ELF-1 (cell line): ENCODE measurements at regions not wholly inside any gene's neighbourhood (a gene's known extent, or its start where the extent isn't known, plus 50 kb on each side); places are given as distances from the start of the nearest gene placed in this dataset.

ENCODE experiments used
- DNase-seq: peaks from one replicate; pipeline ENCODE4 v3.0.0-alpha.2; 2016; ENCODE audit warnings: low read depth, low spot score

- DNase-seq: no peak
These were observed 56.0 kb upstream of the CD53 start for GRCh38 chr1:110816945-110817344.

DNA sequence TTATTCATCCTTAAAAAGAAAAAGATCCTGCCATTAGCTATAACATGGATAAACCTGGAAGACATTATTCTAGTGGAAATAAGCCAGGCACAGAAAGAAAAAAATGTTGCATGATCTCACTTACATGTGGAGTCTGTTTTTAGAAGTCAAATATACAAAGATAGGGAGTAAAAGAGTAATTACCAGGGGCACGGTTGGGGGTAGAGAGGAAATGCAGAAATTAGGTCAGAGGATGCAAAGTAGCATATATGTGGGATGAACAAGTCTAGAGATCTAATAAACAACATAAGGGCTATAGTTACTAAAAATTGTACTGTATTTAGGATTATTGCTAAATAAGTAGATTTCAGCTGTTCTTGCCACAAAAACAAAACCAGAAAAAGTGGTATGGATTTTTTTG, 61.4 kb upstream of the CD53 start:
- no peak for DNase-seq

DNA sequence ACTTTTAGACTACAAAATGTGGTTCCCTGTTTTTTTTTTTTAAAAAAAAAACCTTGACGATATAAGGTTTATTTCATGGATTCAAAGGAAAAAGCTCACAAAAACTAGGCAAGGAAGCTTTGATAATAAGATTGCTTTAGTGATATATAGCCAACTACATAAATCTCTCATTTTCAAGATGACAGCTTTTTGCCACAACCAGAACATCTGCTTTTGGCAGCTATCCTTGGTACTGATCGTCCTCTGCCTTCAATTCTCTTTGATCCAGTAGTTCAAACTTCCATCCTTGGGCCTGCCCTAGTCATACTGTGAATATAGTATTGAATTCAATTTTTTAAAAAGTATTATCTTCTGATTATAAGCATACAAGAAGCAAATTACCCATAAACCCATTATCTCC, 72.9 kb upstream of the CD53 start:
- no peak for DNase-seq

- no peak for DNase-seq
These were observed 74.2 kb upstream of the CD53 start for GRCh38 chr1:110798691-110799256.

DNA sequence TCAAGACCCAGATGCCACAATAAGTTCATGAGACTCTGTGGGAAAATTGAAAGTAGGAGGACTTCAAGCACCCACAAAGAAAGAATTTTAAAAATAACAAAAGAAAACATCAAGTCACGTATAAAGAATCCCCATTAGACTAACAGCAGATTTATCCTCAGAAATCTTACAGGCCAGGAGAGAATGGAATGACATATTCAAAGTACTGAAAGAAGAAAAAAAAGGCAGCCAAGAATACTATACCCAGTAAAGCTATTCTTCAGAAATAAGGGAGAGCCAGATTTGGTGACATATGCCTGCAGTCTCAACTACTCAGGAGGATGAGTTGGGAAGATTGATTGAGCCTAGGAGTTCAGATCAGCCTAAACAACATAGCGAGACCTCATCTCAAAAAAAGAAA, 84.3 kb upstream of the CD53 start:
- no peak for DNase-seq

GRCh38 chr1:110787328-110788071, 85.4 kb upstream of the CD53 start:
- no peak for DNase-seq

DNA sequence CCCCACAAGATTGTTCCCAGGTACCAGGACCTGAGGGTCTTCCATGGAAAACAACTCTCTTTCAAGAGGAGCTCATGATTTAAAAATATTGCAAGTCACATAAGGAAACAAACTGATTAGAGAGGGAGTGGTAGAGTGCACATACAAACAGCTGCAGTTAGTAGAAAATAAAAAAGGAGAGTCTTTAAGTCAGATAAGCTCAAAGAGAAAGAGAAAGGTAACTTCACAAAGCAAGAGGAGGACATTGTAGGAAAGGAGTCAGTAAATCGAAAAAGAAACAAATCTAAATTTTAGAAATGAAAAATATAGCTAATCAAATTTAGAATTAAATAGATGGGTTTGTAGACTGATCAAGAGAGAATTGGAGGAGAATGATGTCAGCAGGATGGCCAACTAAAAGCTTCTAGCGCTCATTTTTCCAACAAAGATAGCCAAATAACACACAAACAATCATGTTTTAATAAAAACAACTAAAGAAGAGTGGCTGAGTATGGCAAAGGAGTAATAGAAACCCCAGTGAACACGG, 86.1 kb upstream of the CD53 start:
- DNase-seq: no peak

DNA sequence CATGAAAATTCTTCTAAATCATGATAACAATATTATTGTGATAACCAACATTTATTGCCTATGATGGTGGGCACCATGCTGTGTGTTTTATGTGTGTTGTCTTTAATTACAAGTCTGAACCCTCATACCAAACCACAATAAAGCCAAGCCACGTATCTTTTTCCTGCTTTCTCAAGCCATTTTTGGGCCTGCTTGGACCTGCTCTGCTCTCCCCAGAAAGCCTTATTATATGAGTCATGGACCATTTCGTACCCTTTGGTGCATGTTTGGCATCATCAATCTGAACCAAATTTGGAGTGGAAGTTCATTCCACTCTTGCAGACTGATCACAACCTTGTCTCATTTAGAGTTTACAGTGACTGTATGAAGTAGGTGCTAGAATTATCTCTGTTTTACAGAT, 87.3 kb upstream of the CD53 start:
- no peak for DNase-seq

DNA sequence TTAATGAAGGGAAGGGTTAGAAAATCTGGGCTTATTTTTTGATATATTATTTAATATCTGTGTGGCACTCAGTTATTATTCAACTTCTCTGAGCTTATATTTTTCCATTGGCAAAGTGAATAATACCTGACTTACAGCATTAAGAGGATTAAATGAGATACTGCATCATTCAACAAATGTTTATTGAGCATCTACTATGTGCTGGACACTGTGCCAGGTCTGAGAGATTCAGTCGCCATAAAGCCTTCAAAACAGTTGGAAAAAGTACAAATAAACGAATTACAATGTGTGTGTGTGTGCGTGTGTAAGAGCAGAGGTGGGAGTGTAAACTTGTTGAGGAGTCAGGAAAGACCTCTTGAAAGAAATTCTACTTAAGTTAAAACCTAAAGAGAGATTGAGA, 87.9 kb upstream of the CD53 start:
- DNase-seq: no peak

- DNase-seq: peak; percentile 76
These were observed 89.5 kb upstream of the CD53 start for GRCh38 chr1:110783292-110783918.

DNA sequence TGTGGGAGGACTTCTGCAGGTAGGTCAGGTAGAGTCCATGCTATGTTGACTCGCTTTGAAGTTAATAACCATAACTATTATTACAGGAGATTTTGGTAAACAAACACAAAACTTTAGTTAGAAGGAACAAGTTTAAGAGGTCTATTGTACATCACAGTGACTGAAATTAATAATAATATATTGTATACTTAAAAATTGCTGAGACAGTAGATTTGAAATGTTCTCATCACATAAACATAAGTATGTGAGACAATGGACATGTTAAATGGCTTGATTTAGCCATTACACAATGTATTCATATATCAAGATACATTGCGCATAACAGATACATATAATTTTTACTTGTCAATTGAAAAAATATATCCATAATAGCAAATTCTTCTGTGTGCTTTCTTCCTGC, 91.4 kb upstream of the CD53 start:
- no peak for DNase-seq

DNA sequence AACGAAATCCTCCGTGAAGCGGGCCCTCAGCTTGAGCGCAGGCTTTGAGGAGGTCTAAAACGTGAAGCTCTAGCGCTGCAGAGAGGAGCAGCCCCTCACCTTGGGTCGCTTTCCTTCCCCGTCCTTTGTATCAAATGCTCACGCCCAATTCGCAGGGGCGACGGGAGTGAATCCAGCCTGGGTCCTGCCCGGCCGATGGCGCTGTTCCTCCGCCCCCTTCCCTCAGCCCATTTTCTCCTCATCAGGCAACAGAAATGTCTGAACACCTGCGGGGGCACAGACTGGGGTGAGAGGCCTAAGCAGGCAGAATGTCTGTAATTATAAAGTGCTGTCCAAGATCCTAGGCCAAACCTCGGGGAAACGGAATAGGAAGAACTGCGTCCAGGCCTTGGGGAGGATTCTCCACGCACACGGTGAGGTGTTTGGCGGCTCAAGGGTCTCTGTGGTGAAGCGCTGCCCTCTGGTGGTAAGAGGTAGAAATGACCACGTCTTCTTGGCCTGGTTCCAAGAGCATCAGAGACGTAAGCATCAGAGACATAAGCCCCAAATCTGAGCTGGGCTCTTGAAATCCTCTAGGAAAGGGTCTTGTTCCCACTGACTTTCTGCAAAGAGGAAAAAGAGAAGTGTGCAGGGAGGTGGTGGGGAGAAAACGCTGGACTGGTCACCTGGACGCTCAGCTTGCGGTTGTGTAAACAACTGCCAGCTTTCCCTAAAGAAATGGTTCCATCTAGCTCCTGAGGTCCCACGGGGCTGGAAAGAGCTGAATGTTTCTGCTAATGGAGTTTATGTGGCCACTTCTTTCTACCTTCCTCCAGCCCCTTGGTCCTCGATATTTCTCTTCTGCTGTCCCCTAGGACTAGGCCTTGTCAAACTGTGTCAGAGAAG, 92.1 kb upstream of the CD53 start:
- DNase-seq: peak; percentile 89

- DNase-seq: no peak
These were observed 93.3 kb upstream of the CD53 start for GRCh38 chr1:110779636-110780035.

GRCh38 chr1:110778821-110779220, 94.1 kb upstream of the CD53 start:
- no peak for DNase-seq

- DNase-seq: no peak
These were observed 95.7 kb upstream of the CD53 start for GRCh38 chr1:110777228-110777627.

GRCh38 chr1:110774398-110774797, 98.5 kb upstream of the CD53 start:
- no peak for DNase-seq

DNA sequence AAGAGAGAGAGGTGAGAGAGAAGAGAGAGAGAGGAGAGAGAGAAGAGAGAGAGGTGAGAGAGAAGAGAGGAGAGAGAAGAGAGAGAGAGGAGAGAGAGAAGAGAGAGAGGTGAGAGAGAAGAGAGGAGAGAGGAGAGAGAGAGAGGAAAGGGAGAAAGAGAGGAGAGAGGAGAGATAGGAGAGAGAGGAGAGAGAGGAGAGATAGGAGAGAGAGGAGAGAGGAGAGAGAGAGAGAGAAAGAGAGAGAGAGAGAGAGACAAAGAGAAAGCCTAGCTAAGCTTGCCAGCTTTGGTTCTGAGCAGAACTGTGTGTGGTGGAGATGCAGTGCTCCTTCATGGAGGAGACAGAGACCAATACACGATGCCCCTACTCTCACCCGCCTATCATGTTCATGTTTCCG, 99.1 kb upstream of the KCNA3 start:
- no peak for DNase-seq

GRCh38 chr1:110771245-110772022, 96.7 kb upstream of the KCNA3 start:
- DNase-seq: peak; percentile 22

GRCh38 chr1:110770832-110771231, 96.1 kb upstream of the KCNA3 start:
- DNase-seq: no peak

DNA sequence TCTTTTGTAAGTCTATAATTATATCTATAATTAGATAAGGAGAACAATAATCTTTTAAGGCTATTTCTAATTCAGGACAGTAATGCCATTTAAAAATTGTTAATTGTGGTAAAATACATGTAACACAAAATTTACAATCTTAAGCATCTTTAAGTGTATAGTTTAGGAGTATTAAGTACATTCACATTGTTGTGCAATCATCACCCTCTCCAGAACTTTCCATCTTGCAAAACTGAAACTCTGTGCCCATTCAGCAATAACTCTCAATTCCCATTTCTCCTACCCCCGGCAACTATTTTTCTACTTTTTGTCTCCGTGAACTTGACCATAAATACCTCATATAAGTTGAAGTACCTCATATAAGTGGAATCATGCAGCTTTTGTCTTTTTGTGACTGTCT, 93.9 kb upstream of the KCNA3 start:
- no peak for DNase-seq

DNA sequence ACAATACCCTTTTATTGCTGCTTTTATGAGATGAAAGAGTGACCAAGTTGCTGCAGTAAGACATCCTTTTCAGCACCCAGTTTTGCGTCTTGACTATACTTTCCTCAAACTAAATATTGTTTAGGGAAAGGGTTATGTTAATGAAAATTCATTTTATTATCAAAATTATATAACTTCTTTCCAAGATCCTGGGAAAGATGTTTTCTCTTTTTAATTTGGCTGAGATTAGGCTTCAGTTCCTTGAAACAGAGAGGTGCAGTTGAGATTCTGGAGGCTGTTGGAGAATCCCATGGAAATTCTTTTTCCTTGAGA, 91.6 kb upstream of the KCNA3 start:
- DNase-seq: no peak
